ENCODE measurements at regions not wholly inside any gene's neighbourhood (a gene's known extent, or its start where the extent isn't known, plus 50 kb on each side); places are given as distances from the start of the nearest gene placed in this dataset.

GRCh38 chr1:199152676-199153075 is 513.8 kb downstream of the PTPRC start:
- DNase-seq (ENCODE audit: low read depth in 1 of 2, low spot score in 1 of 2), result no peak

- no peak for DNase-seq (ENCODE audit: low read depth in 1 of 2, low spot score in 1 of 2)
Measured at GRCh38 chr1:199155166-199156019, 516.6 kb downstream of the PTPRC start.

DNA sequence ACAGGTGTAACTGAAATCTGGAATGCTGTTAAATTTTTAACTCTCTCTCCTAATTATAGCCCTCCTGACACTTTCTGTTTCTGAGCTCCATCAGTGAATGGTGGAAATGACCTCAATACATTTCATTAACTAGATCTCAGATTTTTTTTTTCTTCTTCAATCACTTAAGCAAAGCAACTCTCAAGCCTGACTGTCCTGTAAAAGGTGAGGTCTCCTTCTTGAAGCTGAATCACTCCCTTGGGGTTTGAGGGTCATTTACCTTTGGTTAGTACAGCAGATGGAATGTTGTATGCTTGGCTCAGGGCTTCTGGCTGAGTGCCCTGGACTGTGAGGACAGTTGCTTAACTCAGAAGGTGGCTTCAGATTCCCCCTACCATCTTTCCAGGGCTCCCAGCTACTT is 518.7 kb downstream of the PTPRC start:
- no peak for DNase-seq (ENCODE audit: low read depth in 1 of 2, low spot score in 1 of 2)

DNA sequence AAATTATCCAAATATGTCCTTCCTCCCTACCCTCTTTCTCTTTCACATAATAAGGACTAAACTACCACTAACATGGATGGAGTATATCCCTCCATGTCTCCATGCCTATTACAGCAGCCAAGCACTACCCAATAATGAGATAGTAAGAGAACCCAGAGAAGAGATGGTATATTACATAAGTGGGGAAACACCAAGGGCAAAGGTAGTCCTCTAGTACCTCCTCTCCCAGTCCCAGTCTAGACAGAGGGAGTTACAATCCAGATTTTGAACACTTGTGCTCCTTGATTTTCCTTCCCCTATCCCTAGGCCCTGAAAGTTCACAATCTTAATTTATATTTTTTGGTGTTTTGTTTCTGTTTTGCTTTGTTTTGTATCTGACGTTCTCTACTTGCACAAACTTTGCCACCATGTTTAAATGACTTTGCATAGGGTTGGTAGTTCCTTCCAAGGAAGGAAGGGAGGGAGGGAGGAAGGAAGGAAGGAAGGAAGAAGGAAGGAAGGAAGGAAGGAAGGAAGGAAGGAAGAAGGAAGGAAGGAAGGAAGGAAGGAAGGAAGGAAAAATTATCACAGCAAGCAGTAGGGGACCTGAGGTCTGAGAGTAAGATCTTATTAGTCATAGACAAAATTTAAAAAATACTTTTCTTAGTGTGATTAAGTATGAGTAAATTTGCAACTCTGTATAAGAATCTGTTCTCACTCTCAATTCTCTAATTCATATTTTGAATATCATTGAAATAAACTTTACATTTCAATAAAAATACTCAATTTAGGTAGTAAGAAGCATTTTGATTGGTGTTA is 521.9 kb downstream of the PTPRC start:
- DNase-seq (ENCODE audit: low read depth in 1 of 2, low spot score in 1 of 2), result no peak

DNA sequence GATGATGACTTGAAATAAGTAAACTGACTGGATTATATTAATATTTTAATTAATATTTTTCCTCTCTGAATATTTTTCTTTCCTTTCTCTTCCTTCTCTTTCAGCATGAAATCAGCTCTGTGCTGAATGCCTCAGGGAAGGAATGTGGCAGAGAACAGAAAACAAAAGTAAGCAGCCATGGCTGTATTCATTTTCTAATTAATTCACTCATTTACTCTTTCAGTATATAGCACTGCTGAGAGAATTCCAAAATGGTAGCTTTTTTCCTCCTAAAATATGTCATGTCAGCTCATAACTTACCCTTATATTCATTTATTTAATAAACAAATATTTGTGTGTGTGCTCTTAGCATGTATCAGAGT is 522.5 kb downstream of the PTPRC start:
- DNase-seq (ENCODE audit: low read depth in 1 of 2, low spot score in 1 of 2), result no peak

DNA sequence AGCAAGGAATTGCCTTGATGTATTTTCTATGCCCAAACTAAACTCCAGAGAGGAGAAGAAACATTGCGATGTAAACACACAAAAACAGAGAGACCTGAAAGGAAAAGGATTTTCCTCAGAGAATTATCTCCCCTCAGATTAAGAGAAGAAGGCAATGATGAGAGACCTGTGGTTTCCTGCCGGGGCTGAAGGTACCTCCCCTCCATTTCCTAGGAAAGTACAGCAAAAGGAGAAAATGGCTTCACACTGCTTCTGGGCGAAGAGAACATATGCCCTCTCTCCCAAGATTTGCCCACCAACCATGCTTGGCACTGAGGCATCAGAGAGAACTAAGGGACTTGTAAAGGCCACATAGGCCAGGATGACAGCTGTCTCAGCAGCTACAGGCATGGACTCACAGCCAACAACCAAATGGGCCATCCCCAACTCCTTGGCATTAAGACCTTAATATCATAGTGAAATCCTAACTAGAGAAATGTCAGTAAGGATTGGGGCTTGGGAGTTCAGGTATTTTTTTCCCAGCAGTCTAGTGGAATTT is 523.0 kb downstream of the PTPRC start:
- DNase-seq (ENCODE audit: low read depth in 1 of 2, low spot score in 1 of 2), result no peak

DNA sequence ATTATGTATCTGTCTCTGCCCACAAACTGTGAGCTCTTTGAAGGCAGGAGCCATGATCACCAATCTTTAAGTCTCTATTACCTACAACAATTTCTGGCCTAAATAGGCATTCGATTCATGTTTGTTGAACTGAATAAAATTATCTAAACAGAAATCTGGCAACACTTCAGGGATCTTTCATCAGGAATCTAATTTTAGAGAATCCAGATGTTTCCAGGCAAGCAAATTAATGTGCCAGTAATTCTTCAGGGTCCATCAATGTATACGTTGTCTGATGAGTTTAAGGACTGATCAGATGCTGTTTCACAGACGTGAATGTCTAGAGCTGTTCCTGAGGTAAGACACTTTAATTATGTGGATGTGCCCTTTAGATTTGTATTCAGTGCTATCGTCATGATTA is 524.4 kb downstream of the PTPRC start:
- DNase-seq (ENCODE audit: low read depth in 1 of 2, low spot score in 1 of 2), result no peak

GRCh38 chr1:199163670-199164069 is 524.8 kb downstream of the PTPRC start:
- DNase-seq (ENCODE audit: low read depth in 1 of 2, low spot score in 1 of 2), result no peak

GRCh38 chr1:199167460-199167859 is 528.6 kb downstream of the PTPRC start:
- no peak for DNase-seq (ENCODE audit: low read depth in 1 of 2, low spot score in 1 of 2)

- DNase-seq (ENCODE audit: low read depth in 1 of 2, low spot score in 1 of 2), result no peak
Measured at GRCh38 chr1:199168888-199169585, 530.2 kb downstream of the PTPRC start.

GRCh38 chr1:199170711-199171110 is 531.9 kb downstream of the PTPRC start:
- no peak for DNase-seq (ENCODE audit: low read depth in 1 of 2, low spot score in 1 of 2)

- DNase-seq (ENCODE audit: low read depth in 1 of 2, low spot score in 1 of 2), result no peak
Measured at GRCh38 chr1:199172171-199173124, 533.6 kb downstream of the PTPRC start.

- no peak for DNase-seq (ENCODE audit: low read depth in 1 of 2, low spot score in 1 of 2)
Measured at GRCh38 chr1:199173356-199173755, 534.5 kb downstream of the PTPRC start.

- no peak for DNase-seq (ENCODE audit: low read depth in 1 of 2, low spot score in 1 of 2)
Measured at GRCh38 chr1:199174336-199174735, 535.5 kb downstream of the PTPRC start.

GRCh38 chr1:199176713-199177112 is 537.9 kb downstream of the PTPRC start:
- DNase-seq (ENCODE audit: low read depth in 1 of 2, low spot score in 1 of 2), result no peak

DNA sequence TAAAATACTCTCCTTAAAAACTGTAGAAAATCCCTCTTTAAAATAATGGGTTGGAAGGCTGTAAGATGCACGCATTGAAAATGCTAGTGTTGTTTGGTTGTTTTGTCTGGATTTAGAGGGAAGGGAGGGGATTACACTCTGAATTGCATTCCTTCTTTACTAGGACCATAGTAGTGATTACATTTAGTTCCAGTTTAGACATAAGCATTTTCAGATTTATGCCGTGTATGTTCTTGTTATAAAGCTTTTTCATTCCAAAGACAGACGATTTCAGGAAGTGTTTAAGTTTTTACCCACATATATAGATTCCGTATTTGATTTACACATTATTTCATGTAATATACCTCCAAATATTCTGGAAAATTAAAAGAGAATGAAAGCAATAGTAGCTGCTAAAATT is 538.4 kb downstream of the PTPRC start:
- DNase-seq (ENCODE audit: low read depth in 1 of 2, low spot score in 1 of 2), result no peak

DNA sequence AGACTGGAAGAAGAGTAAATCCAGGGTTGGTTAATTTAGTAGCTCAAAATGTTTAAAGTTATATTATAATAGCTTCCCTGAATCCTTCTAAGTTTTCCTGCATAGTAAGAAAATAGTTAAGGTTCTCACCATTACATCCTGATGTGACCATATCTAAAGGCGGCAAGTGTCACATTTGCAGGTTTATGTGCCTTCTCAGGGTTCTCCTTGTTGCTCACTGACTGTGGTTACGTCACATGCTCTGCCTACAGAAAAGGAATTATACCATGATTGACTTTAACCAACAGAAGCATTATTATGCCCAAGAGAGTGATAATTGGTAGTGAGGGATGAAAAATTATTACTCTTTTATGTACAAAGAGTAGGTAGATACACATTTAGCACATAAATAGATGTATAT is 539.8 kb downstream of the PTPRC start:
- no peak for DNase-seq (ENCODE audit: low read depth in 1 of 2, low spot score in 1 of 2)

DNA sequence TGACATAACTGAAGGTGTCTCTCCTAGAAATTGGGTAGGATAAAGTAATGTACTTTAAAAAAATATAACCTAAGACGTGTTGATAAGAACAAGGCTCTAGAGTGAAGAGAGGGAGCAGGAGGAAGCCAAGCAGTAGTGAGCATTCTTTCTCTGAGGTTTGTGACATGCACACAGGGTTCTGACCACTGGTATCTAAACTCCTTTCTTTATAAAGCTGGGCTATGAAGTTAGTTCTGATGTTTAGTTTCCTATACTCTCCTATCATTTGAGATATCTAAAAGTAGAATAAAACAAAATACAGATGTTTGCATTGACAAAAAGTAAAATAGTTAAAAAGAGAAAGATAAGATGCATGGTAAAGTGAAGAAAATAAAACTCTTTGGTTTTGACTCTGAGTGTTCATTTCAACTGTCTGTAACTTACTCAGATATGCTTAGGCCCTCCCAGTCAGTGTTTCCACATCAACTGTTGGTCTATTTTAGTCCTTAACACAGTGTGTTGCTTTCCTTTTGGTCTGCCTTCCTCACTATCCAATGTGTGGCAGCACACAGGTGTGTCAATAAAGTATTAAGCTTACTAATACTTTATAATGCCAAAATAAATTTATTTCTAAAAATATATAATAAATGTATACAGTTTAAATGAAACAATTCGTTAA is 543.5 kb downstream of the PTPRC start:
- DNase-seq (ENCODE audit: low read depth in 1 of 2, low spot score in 1 of 2), result no peak

DNA sequence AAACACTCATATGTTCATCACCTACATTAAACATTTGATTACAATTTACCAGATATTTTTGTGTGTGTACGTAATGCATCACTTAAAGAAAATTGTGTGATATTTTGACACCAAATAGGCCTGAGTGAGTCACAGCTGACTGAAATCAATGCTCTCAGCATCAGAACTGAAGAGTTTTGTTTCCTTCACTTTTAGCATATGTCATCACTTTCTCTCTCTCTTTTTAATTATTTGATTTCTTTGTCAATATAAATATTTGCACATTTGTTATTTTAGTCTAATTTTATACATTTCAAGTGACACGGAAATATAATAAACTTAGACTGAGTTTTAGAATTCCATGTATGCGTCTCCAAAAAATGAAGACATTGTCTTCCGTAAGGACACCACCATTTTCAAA is 545.3 kb downstream of the PTPRC start:
- no peak for DNase-seq (ENCODE audit: low read depth in 1 of 2, low spot score in 1 of 2)

DNA sequence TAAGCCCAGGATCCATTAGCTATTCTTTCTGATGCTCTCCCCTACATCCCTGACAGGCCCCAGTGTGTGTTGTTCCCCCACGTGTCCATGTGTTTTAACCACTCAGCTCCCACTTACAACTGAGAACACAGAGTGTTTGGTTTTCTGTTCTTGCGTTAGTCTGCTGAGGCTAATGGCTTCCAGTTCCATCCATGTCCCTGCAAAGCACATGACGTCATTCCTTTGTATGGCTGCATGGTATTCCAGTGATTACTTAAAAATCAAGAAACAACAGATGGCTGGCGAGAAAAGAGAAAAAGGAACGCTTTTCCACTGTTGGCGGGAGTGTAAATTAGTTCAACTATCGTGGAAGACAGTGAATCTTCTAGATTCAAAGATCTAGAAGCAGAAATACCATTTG is 556.0 kb downstream of the PTPRC start:
- no peak for DNase-seq (ENCODE audit: low read depth in 1 of 2, low spot score in 1 of 2)
